Peyer's patch (tissue), 4 donors: ENCODE measurements at regions not wholly inside any gene's neighbourhood (a gene's known extent, or its start where the extent isn't known, plus 50 kb on each side); places are given as distances from the start of the nearest gene placed in this dataset.

Source experiments
- POLR2A ChIP-seq, 2 donors: fragments of 450-650 bp; IDR thresholded peaks; one replicate each; pipeline ENCODE4 v1.5.1; 2017; ENCODE audit warnings: antibody characterized with exemption in 2 of 2, mild to moderate bottlenecking in 2 of 2, moderate library complexity in 2 of 2
- TF ChIP-seq, protein P1 (sequence below), 6 experiments: fragments of 450-650 bp in 4 of 6; fragments of 200-600 bp in 2 of 6; sonication (generic) in 1 of 6; IDR thresholded peaks; one replicate each; pipeline ENCODE4 v1.5.1; 2017 to 2019; ENCODE audit warnings: antibody characterized with exemption in 6 of 6, mild to moderate bottlenecking in 3 of 6, moderate library complexity in 1 of 6

DNA sequence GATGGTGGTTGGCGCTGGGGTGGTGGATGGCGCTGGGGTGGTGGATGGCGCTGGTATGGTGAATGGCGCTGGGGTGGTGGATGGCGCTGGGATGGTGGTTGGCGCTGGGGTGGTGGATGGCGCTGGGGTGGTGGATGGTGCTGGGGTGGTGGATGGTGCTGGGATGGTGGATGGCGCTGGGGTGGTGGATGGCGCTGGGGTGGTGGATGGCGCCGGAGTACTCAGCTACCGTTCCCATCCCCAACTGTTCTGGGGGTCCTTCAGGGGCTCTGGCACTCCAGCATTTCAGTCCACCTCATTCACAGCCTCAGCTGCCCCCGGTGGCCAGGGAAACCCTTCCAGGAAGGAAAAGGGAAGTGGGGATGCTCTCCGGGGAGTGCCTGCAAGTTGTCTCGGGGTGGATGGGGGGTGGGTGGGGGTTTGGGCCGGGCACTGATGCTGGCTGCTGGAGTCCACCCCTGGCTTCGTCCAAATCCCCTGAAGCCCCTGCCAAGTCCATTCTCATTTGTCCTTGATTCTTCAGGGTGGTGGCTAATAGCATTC lies 147.3 kb upstream of the COL5A1 start:
- TF ChIP-seq POLR2A (IDR thresholded peaks at IDR 0.05), result no peak
- TF ChIP-seq, protein P1, sequence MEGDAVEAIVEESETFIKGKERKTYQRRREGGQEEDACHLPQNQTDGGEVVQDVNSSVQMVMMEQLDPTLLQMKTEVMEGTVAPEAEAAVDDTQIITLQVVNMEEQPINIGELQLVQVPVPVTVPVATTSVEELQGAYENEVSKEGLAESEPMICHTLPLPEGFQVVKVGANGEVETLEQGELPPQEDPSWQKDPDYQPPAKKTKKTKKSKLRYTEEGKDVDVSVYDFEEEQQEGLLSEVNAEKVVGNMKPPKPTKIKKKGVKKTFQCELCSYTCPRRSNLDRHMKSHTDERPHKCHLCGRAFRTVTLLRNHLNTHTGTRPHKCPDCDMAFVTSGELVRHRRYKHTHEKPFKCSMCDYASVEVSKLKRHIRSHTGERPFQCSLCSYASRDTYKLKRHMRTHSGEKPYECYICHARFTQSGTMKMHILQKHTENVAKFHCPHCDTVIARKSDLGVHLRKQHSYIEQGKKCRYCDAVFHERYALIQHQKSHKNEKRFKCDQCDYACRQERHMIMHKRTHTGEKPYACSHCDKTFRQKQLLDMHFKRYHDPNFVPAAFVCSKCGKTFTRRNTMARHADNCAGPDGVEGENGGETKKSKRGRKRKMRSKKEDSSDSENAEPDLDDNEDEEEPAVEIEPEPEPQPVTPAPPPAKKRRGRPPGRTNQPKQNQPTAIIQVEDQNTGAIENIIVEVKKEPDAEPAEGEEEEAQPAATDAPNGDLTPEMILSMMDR (IDR thresholded peaks at IDR 0.05), result no peak
